ENCODE measurements at regions not wholly inside any gene's neighbourhood (a gene's known extent, or its start where the extent isn't known, plus 50 kb on each side); places are given as distances from the start of the nearest gene placed in this dataset.

DNA sequence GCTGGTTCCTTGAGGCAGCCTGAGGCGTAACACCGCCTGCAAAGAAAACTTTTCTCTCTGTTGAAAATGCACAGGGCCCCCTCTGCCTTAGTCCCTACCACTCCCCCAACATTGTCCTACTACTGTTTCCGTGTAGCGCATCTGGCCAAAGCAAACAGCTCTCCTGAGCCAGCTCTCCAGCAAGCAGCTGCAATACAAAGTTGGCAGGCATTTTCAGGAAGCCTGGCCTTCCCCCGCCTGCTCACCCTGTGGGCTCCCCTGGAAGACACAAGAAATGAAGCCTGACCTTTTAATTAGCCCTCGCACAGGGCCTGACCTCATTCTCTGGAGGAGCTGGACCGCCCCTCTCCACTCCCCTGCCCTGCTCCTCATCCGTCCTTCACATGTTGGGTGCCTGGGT, 66.7 kb downstream of the SOX9 start:
- Histone ChIP-seq H2AFZ (ENCODE audit: low read depth, low read length) (no peak overlapping the region), H3K4me2 (ENCODE audit: insufficient read depth, low read length) (no peak overlapping the region), H3K9me1 (replicated peaks; ENCODE audit: control insufficient read depth, extremely low read depth, insufficient read depth, low read length) (no peaks in the 10 kb centered on the region), H3K79me2 (ENCODE audit: control insufficient read depth, insufficient read depth, low read length) (no peaks in the 10 kb centered on the region), H3K36me3 (ENCODE audit: control insufficient read depth in 2 of 2, extremely low read depth in 1 of 2, insufficient read depth in 2 of 2, low read length in 2 of 2) (no peaks in the 10 kb centered on the region), H3K27ac (ENCODE audit: insufficient read depth, low read depth, low read length) (no peak overlapping the region), H3K9me3 (replicated peaks; ENCODE audit: control insufficient read depth, insufficient read depth, low read length) (peaks cover 4% of the 10 kb centered on the region), H3K4me1 (ENCODE audit: control insufficient read depth, extremely low read depth, insufficient read depth, low read length) (no peaks in the 10 kb centered on the region), H3K4me3 (replicated peaks in 1 of 3; ENCODE audit: insufficient read depth in 1 of 3, low read depth in 1 of 3, low read length in 3 of 3) (no peak overlapping the region), H3K9ac (replicated peaks; ENCODE audit: extremely low read depth, insufficient read depth, low read length) (no peak overlapping the region), H4K20me1 (replicated peaks; ENCODE audit: control insufficient read depth, extremely low read depth, insufficient read depth, low read length) (no peaks in the 10 kb centered on the region), H3K27me3 (ENCODE audit: control insufficient read depth in 2 of 2, insufficient read depth in 2 of 2, low read length in 2 of 2) (no peaks in the 10 kb centered on the region)
- CTCF ChIA-PET, result no interaction called here
- dilution Hi-C loops (cut with MboI; ENCODE audit: extremely low pct_ligation_motif_present, low sequenced_read_pairs), result no loop called here
- FAIRE-seq, result no peak
- POLR2A ChIA-PET, result no interaction called here
- intact Hi-C loops (cut with micrococcal nuclease), result no loop called here
- TF ChIP-seq, protein P1, sequence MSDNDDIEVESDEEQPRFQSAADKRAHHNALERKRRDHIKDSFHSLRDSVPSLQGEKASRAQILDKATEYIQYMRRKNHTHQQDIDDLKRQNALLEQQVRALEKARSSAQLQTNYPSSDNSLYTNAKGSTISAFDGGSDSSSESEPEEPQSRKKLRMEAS (IDR thresholded peaks at IDR 0.05; ENCODE audit: insufficient read depth, insufficient read length), result no peak
- TF ChIP-seq, protein P2, sequence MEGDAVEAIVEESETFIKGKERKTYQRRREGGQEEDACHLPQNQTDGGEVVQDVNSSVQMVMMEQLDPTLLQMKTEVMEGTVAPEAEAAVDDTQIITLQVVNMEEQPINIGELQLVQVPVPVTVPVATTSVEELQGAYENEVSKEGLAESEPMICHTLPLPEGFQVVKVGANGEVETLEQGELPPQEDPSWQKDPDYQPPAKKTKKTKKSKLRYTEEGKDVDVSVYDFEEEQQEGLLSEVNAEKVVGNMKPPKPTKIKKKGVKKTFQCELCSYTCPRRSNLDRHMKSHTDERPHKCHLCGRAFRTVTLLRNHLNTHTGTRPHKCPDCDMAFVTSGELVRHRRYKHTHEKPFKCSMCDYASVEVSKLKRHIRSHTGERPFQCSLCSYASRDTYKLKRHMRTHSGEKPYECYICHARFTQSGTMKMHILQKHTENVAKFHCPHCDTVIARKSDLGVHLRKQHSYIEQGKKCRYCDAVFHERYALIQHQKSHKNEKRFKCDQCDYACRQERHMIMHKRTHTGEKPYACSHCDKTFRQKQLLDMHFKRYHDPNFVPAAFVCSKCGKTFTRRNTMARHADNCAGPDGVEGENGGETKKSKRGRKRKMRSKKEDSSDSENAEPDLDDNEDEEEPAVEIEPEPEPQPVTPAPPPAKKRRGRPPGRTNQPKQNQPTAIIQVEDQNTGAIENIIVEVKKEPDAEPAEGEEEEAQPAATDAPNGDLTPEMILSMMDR (IDR thresholded peaks at IDR 0.05; ENCODE audit: extremely low read depth in 1 of 2, insufficient read depth in 1 of 2, low read depth in 1 of 2, low read length in 2 of 2), result no peak
- no peak for TF ChIP-seq FOS (IDR thresholded peaks at IDR 0.05; ENCODE audit: borderline replicate concordance, insufficient read depth, low read length)
- TF ChIP-seq JUN (IDR thresholded peaks at IDR 0.05; ENCODE audit: borderline replicate concordance, insufficient read depth, insufficient read length, low read depth), result no peak
- no peak for TF ChIP-seq POLR2A (IDR thresholded peaks at IDR 0.05; ENCODE audit: low read depth, low read length)
- TF ChIP-seq POLR2AphosphoS5 (IDR thresholded peaks at IDR 0.05; ENCODE audit: insufficient read depth, low read depth, low read length), result no peak
- no peak for TF ChIP-seq GATA2 (IDR thresholded peaks at IDR 0.05; ENCODE audit: insufficient read depth, insufficient read length, low read depth, low read length)
- no peak for TF ChIP-seq MYC (IDR thresholded peaks at IDR 0.05; ENCODE audit: low read depth, low read length)
- TF ChIP-seq EZH2 (IDR thresholded peaks at IDR 0.05; ENCODE audit: borderline replicate concordance, low read depth, low read length, severe bottlenecking), result no peak
- DNase-seq (ENCODE audit: low read depth, low spot score), result no peak
- no TSS peak for BruUV-seq (replicated peaks)
